DOHH2 (cell line): ENCODE measurements at regions not wholly inside any gene's neighbourhood (a gene's known extent, or its start where the extent isn't known, plus 50 kb on each side); places are given as distances from the start of the nearest gene placed in this dataset.

ENCODE experiments used
- CTCF ChIP-seq: fragments of 200-600 bp; sonication (generic); IDR thresholded peaks from one replicate; pipeline ENCODE4 v1.5.1; 2014; ENCODE audit warnings: antibody characterized with exemption, mild to moderate bottlenecking, low read depth, low read length; ENCODE audit not compliant: poor library complexity, severe bottlenecking
- EZH2phosphoT487 ChIP-seq: fragments of 200-600 bp; sonication (generic); IDR thresholded peaks from 2 replicates; pipeline ENCODE4 v1.6.1; 2017; ENCODE audit warnings: borderline replicate concordance, mild to moderate bottlenecking, antibody characterized with exemption, low read length, moderate library complexity, mixed read lengths

GRCh38 chr14:81829447-81829846 is 295.8 kb upstream of the SEL1L start:
- TF ChIP-seq CTCF (no peak), EZH2phosphoT487 (no peak)
